ENCODE measurements at regions not wholly inside any gene's neighbourhood (a gene's known extent, or its start where the extent isn't known, plus 50 kb on each side); places are given as distances from the start of the nearest gene placed in this dataset.

DNA sequence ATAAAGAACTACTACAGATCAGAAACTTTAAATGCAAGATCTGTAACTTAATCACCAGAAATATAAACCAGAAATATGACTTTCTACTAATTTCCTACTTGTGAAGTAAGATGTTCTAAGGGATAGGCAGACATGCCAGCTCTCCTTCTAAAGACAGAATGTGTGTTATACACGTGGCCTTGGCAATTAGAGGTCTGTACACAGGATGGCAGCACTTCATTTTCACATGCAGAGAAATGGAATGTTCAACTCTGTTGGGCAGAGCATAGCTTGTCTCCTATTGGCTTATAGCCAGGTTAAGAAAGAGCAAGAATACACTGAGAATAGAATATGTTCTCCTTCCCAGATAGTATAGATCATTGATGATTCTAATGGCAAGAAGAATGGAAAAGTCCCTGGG, 403.8 kb downstream of the DAD1 start:
- Histone ChIP-seq H3K9ac (ENCODE audit: low read length) (no peak overlapping the region), H3K27ac (ENCODE audit: low read depth, low read length) (no peak overlapping the region), H3K36me3 (ENCODE audit: control insufficient read depth in 1 of 2, insufficient read depth in 2 of 2, low read length in 2 of 2) (no peaks in the 10 kb centered on the region), H3K4me3 (replicated peaks in 1 of 2; ENCODE audit: low read depth in 1 of 2, low read length in 2 of 2) (no peak overlapping the region), H4K20me1 (ENCODE audit: insufficient read depth) (no peaks in the 10 kb centered on the region), H3K9me3 (ENCODE audit: control insufficient read depth in 1 of 2, insufficient read depth in 1 of 2, low read depth in 1 of 2, low read length in 2 of 2) (no peaks in the 10 kb centered on the region), H2AFZ (ENCODE audit: low read depth, low read length, poor library complexity, severe bottlenecking) (no peak overlapping the region), H3K4me1 (ENCODE audit: control insufficient read depth in 1 of 2, insufficient read depth in 2 of 2, low read length in 2 of 2) (no peaks in the 10 kb centered on the region), H3K4me2 (ENCODE audit: low read length) (no peak overlapping the region), H3K27me3 (ENCODE audit: insufficient read depth, low read length) (peaks cover 38% of the 10 kb centered on the region; the same call in 1 of the 2 replicates), H3K79me2 (ENCODE audit: insufficient read depth, low read length) (no peaks in the 10 kb centered on the region), H3K9me2 (ENCODE audit: insufficient read depth) (no peaks in the 10 kb centered on the region)
- intact Hi-C loops (cut with micrococcal nuclease): no loop called here
- POLR2A ChIA-PET: no interaction called here
- no peak for TF ChIP-seq ZFX (IDR thresholded peaks at IDR 0.05)
- no peak for TF ChIP-seq ELF1 (IDR thresholded peaks at IDR 0.05; ENCODE audit: borderline replicate concordance, low read depth)
- no peak for TF ChIP-seq FOSL1 (IDR thresholded peaks at IDR 0.05; ENCODE audit: low read depth)
- TF ChIP-seq SRF (IDR thresholded peaks at IDR 0.05; ENCODE audit: low read depth): no peak
- TF ChIP-seq EGR1 (IDR thresholded peaks at IDR 0.05; ENCODE audit: low read depth): no peak
- TF ChIP-seq, protein P1, sequence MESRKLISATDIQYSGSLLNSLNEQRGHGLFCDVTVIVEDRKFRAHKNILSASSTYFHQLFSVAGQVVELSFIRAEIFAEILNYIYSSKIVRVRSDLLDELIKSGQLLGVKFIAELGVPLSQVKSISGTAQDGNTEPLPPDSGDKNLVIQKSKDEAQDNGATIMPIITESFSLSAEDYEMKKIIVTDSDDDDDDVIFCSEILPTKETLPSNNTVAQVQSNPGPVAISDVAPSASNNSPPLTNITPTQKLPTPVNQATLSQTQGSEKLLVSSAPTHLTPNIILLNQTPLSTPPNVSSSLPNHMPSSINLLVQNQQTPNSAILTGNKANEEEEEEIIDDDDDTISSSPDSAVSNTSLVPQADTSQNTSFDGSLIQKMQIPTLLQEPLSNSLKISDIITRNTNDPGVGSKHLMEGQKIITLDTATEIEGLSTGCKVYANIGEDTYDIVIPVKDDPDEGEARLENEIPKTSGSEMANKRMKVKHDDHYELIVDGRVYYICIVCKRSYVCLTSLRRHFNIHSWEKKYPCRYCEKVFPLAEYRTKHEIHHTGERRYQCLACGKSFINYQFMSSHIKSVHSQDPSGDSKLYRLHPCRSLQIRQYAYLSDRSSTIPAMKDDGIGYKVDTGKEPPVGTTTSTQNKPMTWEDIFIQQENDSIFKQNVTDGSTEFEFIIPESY (IDR thresholded peaks at IDR 0.05; ENCODE audit: extremely low read depth, insufficient replicate concordance, low read length): no peak
- no peak for TF ChIP-seq ZNF274 (IDR thresholded peaks at IDR 0.05; ENCODE audit: low read depth, low read length)
- TF ChIP-seq YY1 (IDR thresholded peaks at IDR 0.05; ENCODE audit: extremely low read depth, insufficient replicate concordance, low read depth, low read length): no peak
- TF ChIP-seq CEBPB (IDR thresholded peaks at IDR 0.05; ENCODE audit: low read depth): no peak
- TF ChIP-seq, protein P2, sequence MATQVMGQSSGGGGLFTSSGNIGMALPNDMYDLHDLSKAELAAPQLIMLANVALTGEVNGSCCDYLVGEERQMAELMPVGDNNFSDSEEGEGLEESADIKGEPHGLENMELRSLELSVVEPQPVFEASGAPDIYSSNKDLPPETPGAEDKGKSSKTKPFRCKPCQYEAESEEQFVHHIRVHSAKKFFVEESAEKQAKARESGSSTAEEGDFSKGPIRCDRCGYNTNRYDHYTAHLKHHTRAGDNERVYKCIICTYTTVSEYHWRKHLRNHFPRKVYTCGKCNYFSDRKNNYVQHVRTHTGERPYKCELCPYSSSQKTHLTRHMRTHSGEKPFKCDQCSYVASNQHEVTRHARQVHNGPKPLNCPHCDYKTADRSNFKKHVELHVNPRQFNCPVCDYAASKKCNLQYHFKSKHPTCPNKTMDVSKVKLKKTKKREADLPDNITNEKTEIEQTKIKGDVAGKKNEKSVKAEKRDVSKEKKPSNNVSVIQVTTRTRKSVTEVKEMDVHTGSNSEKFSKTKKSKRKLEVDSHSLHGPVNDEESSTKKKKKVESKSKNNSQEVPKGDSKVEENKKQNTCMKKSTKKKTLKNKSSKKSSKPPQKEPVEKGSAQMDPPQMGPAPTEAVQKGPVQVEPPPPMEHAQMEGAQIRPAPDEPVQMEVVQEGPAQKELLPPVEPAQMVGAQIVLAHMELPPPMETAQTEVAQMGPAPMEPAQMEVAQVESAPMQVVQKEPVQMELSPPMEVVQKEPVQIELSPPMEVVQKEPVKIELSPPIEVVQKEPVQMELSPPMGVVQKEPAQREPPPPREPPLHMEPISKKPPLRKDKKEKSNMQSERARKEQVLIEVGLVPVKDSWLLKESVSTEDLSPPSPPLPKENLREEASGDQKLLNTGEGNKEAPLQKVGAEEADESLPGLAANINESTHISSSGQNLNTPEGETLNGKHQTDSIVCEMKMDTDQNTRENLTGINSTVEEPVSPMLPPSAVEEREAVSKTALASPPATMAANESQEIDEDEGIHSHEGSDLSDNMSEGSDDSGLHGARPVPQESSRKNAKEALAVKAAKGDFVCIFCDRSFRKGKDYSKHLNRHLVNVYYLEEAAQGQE (IDR thresholded peaks at IDR 0.05; ENCODE audit: low read depth): no peak
- TF ChIP-seq RAD21 (IDR thresholded peaks at IDR 0.05; ENCODE audit: low read depth): no peak
- TF ChIP-seq TCF7L2 (IDR thresholded peaks at IDR 0.05; ENCODE audit: borderline replicate concordance, extremely low read depth, insufficient read depth, insufficient read length): no peak
- CTCF ChIA-PET: interaction anchor here (1.1 to 2.0 kb wide), 7 partner anchors 12 to 207 kb away, joined by 3 to 12 read pairs (median 3); no protein-coding TSS in a partner anchor
- peak; percentile 47; the same call in 1 of the 2 replicates for ATAC-seq
- RAD21 ChIA-PET (ENCODE audit: low non-redundant PET in 1 of 2, low total read pairs in 2 of 2, uncharacterized antibody in 2 of 2, unreplicated experiment in 2 of 2): no interaction called here
- no peak for DNase-seq (ENCODE audit: low read depth, low spot score)
- no TSS peak for BruUV-seq (replicated peaks)
